ENCODE measurements at regions not wholly inside any gene's neighbourhood (a gene's known extent, or its start where the extent isn't known, plus 50 kb on each side); places are given as distances from the start of the nearest gene placed in this dataset.

DNA sequence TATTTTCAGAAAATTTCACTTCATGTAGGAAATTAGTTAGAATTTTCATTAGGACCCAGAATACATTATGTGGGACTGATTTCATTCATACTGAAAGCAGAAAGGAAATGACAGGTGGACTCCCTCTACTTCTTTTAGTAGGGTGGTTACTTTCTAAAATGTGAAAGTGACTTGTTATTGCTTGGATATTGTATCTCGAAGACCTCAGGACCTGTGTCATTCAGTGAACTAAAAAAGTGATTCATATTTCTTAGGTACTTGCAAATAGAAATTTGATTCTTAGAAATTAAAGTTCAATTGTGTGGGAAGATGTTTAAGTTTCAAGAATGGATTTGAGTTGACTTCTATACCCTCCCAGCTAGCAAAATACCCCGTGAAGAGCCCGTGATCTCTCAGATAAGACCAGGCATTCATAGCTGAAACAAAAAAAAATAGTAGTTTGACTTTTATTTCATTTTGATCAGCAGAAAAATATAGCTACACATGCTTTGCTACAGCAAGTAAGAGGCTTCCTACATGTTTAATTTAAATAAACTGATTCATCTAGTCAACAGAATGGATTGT, 1037.1 kb downstream of the GATA3 start:
- no peak for TF ChIP-seq EZH2phosphoT487 (IDR thresholded peaks at IDR 0.05)
- TF ChIP-seq EZH2 (IDR thresholded peaks at IDR 0.05): no peak

Data from neural progenitor cell (in vitro differentiated cells).